IPS-NIHi11 (cell line): ENCODE measurements at regions not wholly inside any gene's neighbourhood (a gene's known extent, or its start where the extent isn't known, plus 50 kb on each side); places are given as distances from the start of the nearest gene placed in this dataset.
"Not testable (repeated sequence)": the region's sequence is repeated elsewhere in the genome, so short reads cannot be mapped to it uniquely, and the experiment has no call there.

Experiments used
- DNase-seq: peaks from one replicate; pipeline ENCODE4 v3.0.0; 2012; ENCODE audit warnings: mixed read lengths, low spot score

- no peak for DNase-seq
These were observed 104.9 kb upstream of the PLD5 start for GRCh38 chr1:242629396-242629795.

- no peak for DNase-seq
These were observed 99.3 kb upstream of the PLD5 start for GRCh38 chr1:242623756-242624155.

- DNase-seq = no peak
These were observed 98.6 kb upstream of the PLD5 start for GRCh38 chr1:242623119-242623518.

- no peak for DNase-seq
These were observed 88.8 kb upstream of the PLD5 start for GRCh38 chr1:242613266-242613815.

- DNase-seq = no peak
These were observed 85.7 kb upstream of the PLD5 start for GRCh38 chr1:242610209-242610608.

GRCh38 chr1:242605521-242605920 is 81.0 kb upstream of the PLD5 start:
- no peak for DNase-seq

- DNase-seq = no peak
These were observed 77.5 kb upstream of the PLD5 start for GRCh38 chr1:242602001-242602400.

- DNase-seq = not testable (repeated sequence)
These were observed 69.3 kb upstream of the PLD5 start for GRCh38 chr1:242593756-242594155.

GRCh38 chr1:242586360-242586680 is 61.8 kb upstream of the PLD5 start:
- DNase-seq = no peak

- peak; percentile 39 for DNase-seq
These were observed 61.3 kb upstream of the PLD5 start for GRCh38 chr1:242585616-242586359.

GRCh38 chr1:242582669-242583068 is 58.2 kb upstream of the PLD5 start:
- no peak for DNase-seq

GRCh38 chr1:242579528-242580235 is 55.2 kb upstream of the PLD5 start:
- no peak for DNase-seq
